Liver (tissue), 3 donors: ENCODE measurements at regions not wholly inside any gene's neighbourhood (a gene's known extent, or its start where the extent isn't known, plus 50 kb on each side); places are given as distances from the start of the nearest gene placed in this dataset.

Experiments used
- CTCF ChIP-seq: fragments of 150-350 bp; IDR thresholded peaks from 2 replicates; pipeline ENCODE4 v1.5.1; 2017; ENCODE audit warnings: improper control_type of control experiment, low read depth, low read length; ENCODE audit not compliant: missing input control
- EGR1 ChIP-seq, 2 donors: IDR thresholded peaks; 2 replicates each; pipeline ENCODE4 v1.6.1; 2016 to 2018; ENCODE audit warnings: antibody characterized with exemption in 2 of 2, low read depth in 2 of 2
- GABPA ChIP-seq, 2 donors: IDR thresholded peaks in 1 of 2; conservative IDR thresholded peaks in 1 of 2; 2 replicates each; pipeline ENCODE4 v1.6.1; 2016; ENCODE audit warnings: antibody characterized with exemption in 2 of 2, mild to moderate bottlenecking in 1 of 2, moderate library complexity in 1 of 2
- HNF4G ChIP-seq: IDR thresholded peaks from 2 replicates; pipeline ENCODE4 v1.6.1; 2016; ENCODE audit warnings: antibody characterized with exemption
- MAX ChIP-seq: IDR thresholded peaks from 2 replicates; pipeline ENCODE4 v1.6.1; 2016; ENCODE audit warnings: antibody characterized with exemption
- REST ChIP-seq: IDR thresholded peaks from 2 replicates; pipeline ENCODE4 v1.6.1; 2016; ENCODE audit warnings: antibody characterized with exemption, mild to moderate bottlenecking
- TF ChIP-seq, protein P1 (sequence below): IDR thresholded peaks from 2 replicates; pipeline ENCODE4 v1.6.1; 2016; ENCODE audit warnings: antibody characterized with exemption
- donor health status: healthy.
- donor health status: healthy.

- TF ChIP-seq CTCF = no peak
- TF ChIP-seq MAX = no peak
- TF ChIP-seq, protein P1, sequence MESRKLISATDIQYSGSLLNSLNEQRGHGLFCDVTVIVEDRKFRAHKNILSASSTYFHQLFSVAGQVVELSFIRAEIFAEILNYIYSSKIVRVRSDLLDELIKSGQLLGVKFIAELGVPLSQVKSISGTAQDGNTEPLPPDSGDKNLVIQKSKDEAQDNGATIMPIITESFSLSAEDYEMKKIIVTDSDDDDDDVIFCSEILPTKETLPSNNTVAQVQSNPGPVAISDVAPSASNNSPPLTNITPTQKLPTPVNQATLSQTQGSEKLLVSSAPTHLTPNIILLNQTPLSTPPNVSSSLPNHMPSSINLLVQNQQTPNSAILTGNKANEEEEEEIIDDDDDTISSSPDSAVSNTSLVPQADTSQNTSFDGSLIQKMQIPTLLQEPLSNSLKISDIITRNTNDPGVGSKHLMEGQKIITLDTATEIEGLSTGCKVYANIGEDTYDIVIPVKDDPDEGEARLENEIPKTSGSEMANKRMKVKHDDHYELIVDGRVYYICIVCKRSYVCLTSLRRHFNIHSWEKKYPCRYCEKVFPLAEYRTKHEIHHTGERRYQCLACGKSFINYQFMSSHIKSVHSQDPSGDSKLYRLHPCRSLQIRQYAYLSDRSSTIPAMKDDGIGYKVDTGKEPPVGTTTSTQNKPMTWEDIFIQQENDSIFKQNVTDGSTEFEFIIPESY = no peak
- no peak for TF ChIP-seq EGR1 (IDR thresholded peaks at IDR 0.05; ENCODE audit: low read depth in 2 of 2)
- no peak for TF ChIP-seq REST
- TF ChIP-seq HNF4G = no peak
- no peak for TF ChIP-seq GABPA (IDR thresholded peaks at IDR 0.05 in 1 of 2, conservative IDR thresholded peaks at IDR 0.05 in 1 of 2)
These were observed 124.8 kb upstream of the SORBS2 start for GRCh38 chr4:185936650-185937376.
